Gastroesophageal sphincter (tissue), 4 donors: ENCODE measurements at regions not wholly inside any gene's neighbourhood (a gene's known extent, or its start where the extent isn't known, plus 50 kb on each side); places are given as distances from the start of the nearest gene placed in this dataset.

Source experiments
- ATAC-seq: fragments of 150-250 bp; one replicate; pipeline ENCODE4 v1.9.1; 2016; ENCODE audit warnings: mild to moderate bottlenecking, moderate library complexity
- H3K27ac ChIP-seq, 4 donors: fragments of 200-600 bp; sonication (generic) in 3 of 4; 1 replicate in 3 of 4; 2 replicates in 1 of 4; pipeline ENCODE4 v1.5.1; 2016 to 2019
- H3K27me3 ChIP-seq: fragments of 200-600 bp; sonication (generic); one replicate; pipeline ENCODE4 v1.5.1; 2019
- H3K36me3 ChIP-seq, 2 donors: fragments of 200-600 bp; sonication (generic); one replicate each; pipeline ENCODE4 v1.5.1; 2019; ENCODE audit warnings: control low read depth in 1 of 2
- H3K4me1 ChIP-seq, 3 donors: fragments of 200-600 bp; sonication (generic); 1 replicate in 2 of 3; 2 replicates in 1 of 3; pipeline ENCODE4 v1.5.1; 2016 to 2019; ENCODE audit warnings: control low read depth in 2 of 3
- H3K4me3 ChIP-seq, 2 donors: fragments of 200-600 bp; sonication (generic); one replicate each; pipeline ENCODE4 v1.5.1; 2019; ENCODE audit warnings: mild to moderate bottlenecking in 1 of 2, moderate library complexity in 1 of 2
- H3K9me3 ChIP-seq, 3 donors: fragments of 200-600 bp; sonication (generic); one replicate each; pipeline ENCODE4 v1.5.1; 2017 to 2019; ENCODE audit warnings: control low read depth in 2 of 3
- CTCF ChIP-seq, 4 experiments: fragments of 200-600 bp in 2 of 4; fragments of 450-650 bp in 2 of 4; sonication (generic) in 1 of 4; IDR thresholded peaks; one replicate each; pipeline ENCODE4 v1.5.1; 2017 to 2019; ENCODE audit warnings: antibody characterized with exemption in 4 of 4, mild to moderate bottlenecking in 2 of 4, moderate library complexity in 2 of 4
- EP300 ChIP-seq: sonication (generic); formaldehyde crosslinking; IDR thresholded peaks from one replicate; pipeline ENCODE4 v1.6.1; 2017; ENCODE audit warnings: antibody characterized with exemption, mild to moderate bottlenecking
- POLR2A ChIP-seq, 2 donors: fragments of 450-650 bp; IDR thresholded peaks; one replicate each; pipeline ENCODE4 v1.6.1; 2017; ENCODE audit warnings: antibody characterized with exemption in 2 of 2, mild to moderate bottlenecking in 2 of 2, moderate library complexity in 1 of 2
- POLR2AphosphoS5 ChIP-seq: sonication (generic); formaldehyde crosslinking; IDR thresholded peaks from one replicate; pipeline ENCODE4 v1.6.1; 2017; ENCODE audit warnings: antibody characterized with exemption
- WGBS, 2 donors: methylation state at CpG; one replicate each; pipeline ENCODE4 v1.1.5; 2018; ENCODE audit warnings: low coverage in 1 of 2; 5-methylcytosine and 5-hydroxymethylcytosine counted together

DNA sequence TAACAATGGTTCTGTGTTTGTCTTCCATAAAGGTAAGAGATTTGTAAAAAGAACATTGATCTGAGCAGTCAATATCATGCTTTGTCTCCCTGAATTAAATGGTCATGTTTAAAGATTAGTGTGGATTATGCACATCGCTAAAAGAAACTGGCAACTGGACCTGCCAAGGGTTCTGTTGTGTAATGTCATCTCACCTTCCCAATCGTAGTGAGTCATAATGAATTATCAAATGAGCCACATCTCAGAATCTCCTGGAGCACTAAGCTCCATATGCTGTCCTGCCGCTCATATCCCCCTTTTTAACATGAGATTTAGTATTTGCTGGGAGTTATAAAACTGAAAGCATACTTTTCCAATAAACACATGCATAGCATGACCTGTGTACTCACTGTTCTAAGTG, 187.0 kb upstream of the OPRM1 start:
- no peak overlapping the region for H3K4me3 ChIP-seq
- no peaks in the 10 kb centered on the region for H3K36me3 ChIP-seq
- H3K27ac ChIP-seq = no peak overlapping the region
- TF ChIP-seq EP300 = no peak
- no peak for TF ChIP-seq POLR2A (IDR thresholded peaks at IDR 0.05)
- TF ChIP-seq POLR2AphosphoS5 = no peak
- no peak for TF ChIP-seq CTCF (IDR thresholded peaks at IDR 0.05)
- H3K4me1 ChIP-seq = no peaks in the 10 kb centered on the region
- ATAC-seq = no peak
- no peaks in the 10 kb centered on the region for H3K27me3 ChIP-seq
- peaks cover 0 to 5% (median 0%) of the 10 kb centered on the region in 3 donors for H3K9me3 ChIP-seq
- WGBS, 2 donors = 82 to 87% methylated on average over 3 of the region's 3 CpGs

DNA sequence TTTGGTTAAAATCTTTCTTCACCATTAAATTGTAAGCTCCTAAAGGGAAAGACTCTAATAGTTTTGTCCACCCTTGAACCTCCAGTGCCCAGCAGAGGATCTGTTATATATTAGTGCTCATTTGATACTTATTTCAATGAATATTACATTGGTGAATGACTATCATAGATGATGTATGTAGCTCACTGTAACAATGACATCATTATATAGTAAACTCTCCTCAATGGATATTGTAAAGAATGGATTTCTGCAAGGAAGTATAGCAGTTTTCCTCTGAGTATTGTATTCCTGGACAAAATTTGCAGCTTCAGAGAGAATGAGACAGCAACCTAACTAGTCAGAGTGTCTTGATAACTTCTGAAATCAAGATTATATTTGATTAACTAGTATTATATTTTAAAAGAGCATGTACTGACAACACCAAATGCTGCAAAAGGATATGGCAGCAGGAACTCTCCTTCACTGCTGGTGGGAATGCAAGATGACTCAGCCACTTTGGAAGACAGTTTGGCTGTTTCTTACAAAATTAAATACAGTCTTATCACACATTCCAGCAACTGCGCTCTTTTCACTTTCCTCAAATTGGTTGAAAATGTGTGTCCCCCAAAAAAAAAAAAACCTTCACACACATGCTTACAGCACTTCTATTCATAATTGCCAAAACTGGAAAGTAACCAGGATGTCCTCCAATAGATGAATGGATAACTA, 189.8 kb upstream of the OPRM1 start:
- no peaks in the 10 kb centered on the region for H3K36me3 ChIP-seq
- TF ChIP-seq POLR2A (IDR thresholded peaks at IDR 0.05) = no peak
- 40 to 67% methylated on average over 1 of the region's 1 CpG for WGBS, 2 donors
- H3K27ac ChIP-seq = no peak overlapping the region
- no peaks in the 10 kb centered on the region for H3K4me1 ChIP-seq
- no peak for ATAC-seq
- no peak overlapping the region for H3K4me3 ChIP-seq
- no peaks in the 10 kb centered on the region for H3K27me3 ChIP-seq
- no peaks in the 10 kb centered on the region for H3K9me3 ChIP-seq

DNA sequence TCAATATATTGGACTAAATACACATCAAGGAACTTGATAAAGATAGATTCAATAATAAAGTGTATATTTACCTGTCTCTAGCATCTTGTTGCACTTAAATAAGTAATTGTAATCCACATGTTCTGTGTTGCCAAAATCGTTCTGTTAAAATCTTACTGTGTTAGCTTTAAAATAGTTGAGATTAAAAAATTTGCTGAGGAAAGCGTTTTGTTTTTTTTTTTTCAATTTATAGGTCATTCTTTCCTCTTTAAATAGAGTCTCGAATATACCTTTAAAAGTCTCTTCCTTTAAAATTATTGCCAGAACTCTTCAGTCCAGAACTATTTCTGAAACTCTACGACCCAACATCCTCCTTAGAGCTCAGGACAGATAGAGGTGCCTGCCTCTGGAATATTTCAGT, 195.6 kb upstream of the OPRM1 start:
- Histone ChIP-seq H3K27ac (no peak overlapping the region), H3K4me1 (peaks cover 0 to 20% (median 0%) of the 10 kb centered on the region in 3 donors), H3K4me3 (no peak overlapping the region), H3K9me3 (no peaks in the 10 kb centered on the region), H3K27me3 (no peaks in the 10 kb centered on the region), H3K36me3 (no peaks in the 10 kb centered on the region)
- TF ChIP-seq POLR2A (IDR thresholded peaks at IDR 0.05) (no peak), CTCF (IDR thresholded peaks at IDR 0.05) (no peak), EP300 (no peak), POLR2AphosphoS5 (no peak)
- WGBS, 2 donors = 83 to 84% methylated on average over 3 to 4 of the region's 4 CpGs
- ATAC-seq = no peak

DNA sequence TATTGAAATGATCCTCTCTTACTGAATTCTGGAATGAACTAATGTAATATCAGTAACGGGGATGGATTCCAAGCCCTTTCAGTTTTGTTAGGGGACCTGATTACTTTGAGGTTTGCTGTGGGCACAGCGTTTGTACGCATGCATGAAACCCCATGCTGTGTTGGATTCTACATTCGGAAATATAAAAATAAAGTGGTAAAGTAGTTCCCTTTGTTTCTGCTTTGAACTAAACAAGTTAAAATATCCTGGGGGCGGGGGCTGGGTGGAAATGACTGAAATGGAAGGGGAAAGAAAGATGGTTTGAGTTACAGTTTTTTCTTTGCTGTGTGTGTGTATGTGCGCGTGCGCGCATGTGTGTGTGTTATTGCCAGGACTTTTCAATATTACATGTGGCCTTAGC, 196.5 kb upstream of the OPRM1 start:
- TF ChIP-seq POLR2AphosphoS5 (no peak), EP300 (no peak), POLR2A (IDR thresholded peaks at IDR 0.05) (no peak), CTCF (IDR thresholded peaks at IDR 0.05) (no peak)
- H3K36me3 ChIP-seq = no peaks in the 10 kb centered on the region
- peaks cover 0 to 20% (median 0%) of the 10 kb centered on the region in 3 donors for H3K4me1 ChIP-seq
- 79 to 84% methylated on average over 7 to 9 of the region's 9 CpGs for WGBS, 2 donors
- no peak for ATAC-seq
- no peak overlapping the region for H3K27ac ChIP-seq
- H3K4me3 ChIP-seq = no peak overlapping the region
- no peaks in the 10 kb centered on the region for H3K27me3 ChIP-seq
- no peaks in the 10 kb centered on the region for H3K9me3 ChIP-seq

- Histone ChIP-seq H3K4me3 (no peak overlapping the region), H3K4me1 (peaks cover 0 to 20% (median 0%) of the 10 kb centered on the region in 3 donors), H3K36me3 (no peaks in the 10 kb centered on the region), H3K9me3 (no peaks in the 10 kb centered on the region), H3K27ac (no peak overlapping the region), H3K27me3 (no peaks in the 10 kb centered on the region)
- ATAC-seq = no peak
- TF ChIP-seq POLR2AphosphoS5 (no peak), EP300 (no peak), CTCF (IDR thresholded peaks at IDR 0.05) (no peak), POLR2A (IDR thresholded peaks at IDR 0.05) (no peak)
- 13 to 33% methylated on average over 3 of the region's 3 CpGs for WGBS, 2 donors
Measured at GRCh38 chr6:153840039-153840850, 198.8 kb upstream of the OPRM1 start.
